ENCODE measurements at regions not wholly inside any gene's neighbourhood (a gene's known extent, or its start where the extent isn't known, plus 50 kb on each side); places are given as distances from the start of the nearest gene placed in this dataset.

DNA sequence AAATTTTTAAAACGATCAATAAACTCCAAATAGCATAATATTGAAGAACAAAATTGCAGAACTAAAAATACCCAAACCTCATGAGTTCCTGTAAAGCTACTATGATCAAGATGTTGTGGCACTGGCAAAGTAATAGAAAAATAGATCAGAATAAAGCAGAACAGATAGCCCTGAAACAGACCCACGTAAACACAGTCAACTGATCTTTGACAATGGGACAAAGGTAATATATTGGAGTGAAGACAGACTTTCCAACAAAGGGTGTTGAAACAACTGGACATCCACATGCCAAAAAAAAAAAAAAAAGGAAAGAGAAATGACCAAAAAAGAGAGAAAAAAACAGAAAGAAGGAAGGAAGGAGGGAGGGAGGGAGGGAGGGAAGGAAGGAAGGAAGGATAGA is 138.7 kb downstream of the IRS2 start:
- TF ChIP-seq EZH2 (IDR thresholded peaks at IDR 0.05) = no peak
- TF ChIP-seq POLR2AphosphoS5 (IDR thresholded peaks at IDR 0.05; ENCODE audit: borderline replicate concordance, low read depth, low read length) = no peak

All from SK-N-MC (cell line).